ENCODE measurements at regions not wholly inside any gene's neighbourhood (a gene's known extent, or its start where the extent isn't known, plus 50 kb on each side); places are given as distances from the start of the nearest gene placed in this dataset.

DNA sequence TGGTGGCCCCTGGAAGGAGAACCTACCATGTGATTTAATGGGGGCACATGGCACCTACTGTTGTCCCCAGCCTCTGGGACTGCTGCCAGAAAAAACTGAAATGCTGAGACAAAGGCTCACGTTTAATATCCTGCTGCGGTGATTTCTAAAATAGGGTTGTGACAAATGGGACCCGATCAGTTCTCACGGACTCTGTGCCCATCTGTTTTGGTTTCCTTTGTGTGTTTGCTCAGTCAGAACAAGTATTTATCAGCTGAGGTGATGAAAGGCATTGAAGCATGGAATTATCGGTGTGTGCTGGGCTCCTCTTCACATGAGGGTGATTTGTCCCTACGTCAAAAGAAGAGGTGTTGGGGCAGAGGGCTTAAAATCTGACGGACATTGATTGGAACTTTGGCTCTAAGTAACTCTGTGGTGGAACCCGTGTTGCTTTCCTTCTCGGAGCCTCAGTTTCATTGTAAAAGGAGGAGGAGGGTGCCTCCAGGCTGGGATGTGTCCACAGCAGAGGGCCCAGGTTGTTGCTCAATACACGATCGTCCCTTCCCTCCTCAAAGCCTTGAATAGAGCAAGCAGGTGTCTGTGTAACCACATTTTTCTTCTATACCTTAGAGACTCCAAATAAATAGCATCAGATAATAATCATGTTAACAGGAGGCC, 283.3 kb upstream of the RGMA start:
- whole genome bisulfite sequencing, 2 donors: 68 to 75% methylated on average over 11 of the region's 11 CpGs
- no peak overlapping the region for H3K27ac ChIP-seq (ENCODE audit: low read depth in 2 of 2, low read length in 1 of 2)

DNA sequence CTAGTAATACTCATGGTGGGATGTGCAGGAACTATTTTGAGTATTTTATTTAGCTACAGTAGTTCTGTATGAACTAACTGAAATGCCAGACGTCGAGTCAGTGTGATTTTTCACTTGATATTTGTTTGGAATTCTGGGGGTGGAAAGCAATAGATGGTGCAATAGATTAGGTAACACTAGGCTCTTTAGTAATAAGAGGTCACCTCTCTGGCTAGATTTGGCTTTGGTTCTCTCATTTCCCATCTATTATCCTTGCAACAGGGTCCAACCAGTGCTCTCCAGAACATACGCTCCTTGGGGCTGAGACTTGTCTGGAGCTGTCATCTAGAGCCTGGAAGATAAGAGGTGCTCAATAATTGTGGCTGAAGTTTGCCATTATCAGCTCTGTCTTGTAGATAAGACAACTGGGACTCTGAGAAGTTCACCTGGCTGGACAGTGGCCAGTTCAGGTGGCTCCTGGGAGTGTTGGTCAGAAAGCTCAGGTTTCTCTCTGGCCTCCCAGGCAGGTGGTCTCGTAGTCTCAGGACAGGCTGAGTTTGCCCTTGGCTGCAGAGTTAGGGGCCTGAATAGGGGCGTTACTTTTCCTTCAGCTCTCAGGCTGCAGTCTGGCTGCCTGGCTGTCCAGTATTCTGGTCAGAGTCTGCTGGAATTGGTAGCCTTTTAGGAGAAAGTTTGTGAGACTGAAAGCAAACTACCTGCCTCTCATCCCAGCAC, 277.5 kb upstream of the RGMA start:
- Histone ChIP-seq H3K36me3 (ENCODE audit: control insufficient read depth in 2 of 2, insufficient read depth in 2 of 2, low read length in 1 of 2) (no peaks in the 10 kb centered on the region), H3K9me3 (ENCODE audit: control insufficient read depth in 2 of 2, insufficient read depth in 1 of 2, low read depth in 1 of 2, low read length in 1 of 2) (no peaks in the 10 kb centered on the region), H3K4me3 (ENCODE audit: low read depth in 1 of 2, low read length in 2 of 2) (no peak overlapping the region), H3K27me3 (ENCODE audit: control insufficient read depth in 1 of 2, insufficient read depth in 2 of 2, low read length in 2 of 2) (no peaks in the 10 kb centered on the region), H3K4me1 (ENCODE audit: control insufficient read depth in 2 of 2, insufficient read depth in 2 of 2, low read length in 1 of 2) (no peaks in the 10 kb centered on the region), H3K27ac (ENCODE audit: low read depth in 2 of 2, low read length in 1 of 2) (no peak overlapping the region)
- WGBS, 2 donors: 70 to 76% methylated on average over 5 of the region's 5 CpGs

More for the DNA sequence above, 283.3 kb upstream of the RGMA start:
- H3K27me3 ChIP-seq (ENCODE audit: control insufficient read depth in 1 of 2, insufficient read depth in 2 of 2, low read length in 2 of 2): no peaks in the 10 kb centered on the region
- no peak overlapping the region for H3K4me3 ChIP-seq (ENCODE audit: low read depth in 1 of 2, low read length in 2 of 2)
- H3K9me3 ChIP-seq (ENCODE audit: control insufficient read depth in 2 of 2, insufficient read depth in 1 of 2, low read depth in 1 of 2, low read length in 1 of 2): no peaks in the 10 kb centered on the region
- H3K4me1 ChIP-seq (ENCODE audit: control insufficient read depth in 2 of 2, insufficient read depth in 2 of 2, low read length in 1 of 2): no peaks in the 10 kb centered on the region
- H3K36me3 ChIP-seq (ENCODE audit: control insufficient read depth in 2 of 2, insufficient read depth in 2 of 2, low read length in 1 of 2): no peaks in the 10 kb centered on the region

DNA sequence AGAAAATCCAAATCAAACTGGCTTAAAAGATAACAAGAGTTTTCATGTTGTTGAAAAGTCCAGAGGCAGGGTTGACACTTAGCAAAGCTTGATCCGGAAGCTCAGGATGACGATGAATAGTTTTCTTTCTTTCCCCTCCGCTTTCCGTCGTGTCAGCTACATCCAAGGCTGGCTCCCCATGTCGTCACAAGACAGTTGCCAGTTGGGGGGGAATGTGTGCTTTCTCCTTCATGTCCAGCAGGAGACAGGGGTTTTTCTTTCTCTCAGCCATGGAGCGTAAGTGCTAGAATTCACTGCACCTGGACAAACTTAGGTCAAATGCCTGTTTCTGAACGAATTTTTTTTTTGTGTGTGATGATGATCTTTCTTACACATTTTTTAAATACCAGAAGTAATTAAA, 273.8 kb upstream of the RGMA start:
- Histone ChIP-seq H3K4me1 (ENCODE audit: control insufficient read depth in 2 of 2, insufficient read depth in 2 of 2, low read length in 1 of 2) (peaks cover 3 to 5% of the 10 kb centered on the region in 2 donors), H3K4me3 (ENCODE audit: low read depth in 1 of 2, low read length in 2 of 2) (no peak overlapping the region), H3K27ac (ENCODE audit: low read depth in 2 of 2, low read length in 1 of 2) (no peak overlapping the region), H3K27me3 (ENCODE audit: control insufficient read depth in 1 of 2, insufficient read depth in 2 of 2, low read length in 2 of 2) (no peaks in the 10 kb centered on the region), H3K36me3 (ENCODE audit: control insufficient read depth in 2 of 2, insufficient read depth in 2 of 2, low read length in 1 of 2) (no peaks in the 10 kb centered on the region), H3K9me3 (ENCODE audit: control insufficient read depth in 2 of 2, insufficient read depth in 1 of 2, low read depth in 1 of 2, low read length in 1 of 2) (no peaks in the 10 kb centered on the region)
- 68 to 70% methylated on average over 8 of the region's 8 CpGs for WGBS, 2 donors

DNA sequence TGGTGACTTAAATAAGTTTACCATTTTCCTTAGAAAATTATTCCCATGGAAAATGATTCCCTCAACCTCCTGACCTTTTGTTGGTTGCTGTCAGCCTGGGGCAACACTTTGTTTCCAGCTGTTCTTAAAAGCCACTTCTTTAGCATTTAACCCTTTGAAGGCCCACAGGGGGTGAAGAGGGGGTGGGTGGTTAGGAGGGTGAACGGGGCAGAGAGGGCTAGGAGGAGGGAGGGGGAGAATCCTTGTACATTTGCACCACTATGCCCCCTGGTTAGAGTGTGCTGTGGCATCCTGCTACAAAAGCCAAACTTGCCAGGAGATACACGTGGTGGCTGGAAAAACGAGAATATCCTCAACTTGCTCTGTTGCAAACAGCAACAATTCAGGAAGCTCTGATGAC, 273.2 kb upstream of the RGMA start:
- H3K27me3 ChIP-seq (ENCODE audit: control insufficient read depth in 1 of 2, insufficient read depth in 2 of 2, low read length in 2 of 2): no peaks in the 10 kb centered on the region
- peaks cover 3 to 5% of the 10 kb centered on the region in 2 donors for H3K4me1 ChIP-seq (ENCODE audit: control insufficient read depth in 2 of 2, insufficient read depth in 2 of 2, low read length in 1 of 2)
- WGBS, 2 donors: 32 to 38% methylated on average over 3 of the region's 3 CpGs
- no peak overlapping the region for H3K4me3 ChIP-seq (ENCODE audit: low read depth in 1 of 2, low read length in 2 of 2)
- no peaks in the 10 kb centered on the region for H3K36me3 ChIP-seq (ENCODE audit: control insufficient read depth in 2 of 2, insufficient read depth in 2 of 2, low read length in 1 of 2)
- H3K27ac ChIP-seq (ENCODE audit: low read depth in 2 of 2, low read length in 1 of 2): no peak overlapping the region
- no peaks in the 10 kb centered on the region for H3K9me3 ChIP-seq (ENCODE audit: control insufficient read depth in 2 of 2, insufficient read depth in 1 of 2, low read depth in 1 of 2, low read length in 1 of 2)

DNA sequence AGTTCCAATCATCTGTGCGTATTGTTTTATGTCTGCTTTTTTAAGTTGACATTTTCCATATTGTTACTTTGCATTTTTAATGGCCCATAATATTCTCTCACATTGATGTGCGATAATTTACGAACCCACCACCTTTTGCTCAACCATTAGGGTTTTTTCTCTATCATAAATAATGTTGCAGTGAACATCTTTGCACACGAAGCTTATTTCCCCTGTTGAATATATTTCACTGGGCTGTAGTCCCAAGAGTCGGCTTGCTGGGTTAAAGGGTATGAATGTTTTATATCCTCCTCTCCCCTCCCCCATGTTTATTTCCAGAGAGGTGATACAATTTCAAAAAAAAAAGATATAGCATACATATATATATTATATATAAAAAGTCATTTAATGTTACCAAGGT, 272.7 kb upstream of the RGMA start:
- Histone ChIP-seq H3K4me3 (ENCODE audit: low read depth in 1 of 2, low read length in 2 of 2) (no peak overlapping the region), H3K4me1 (ENCODE audit: control insufficient read depth in 2 of 2, insufficient read depth in 2 of 2, low read length in 1 of 2) (peaks cover 3 to 5% of the 10 kb centered on the region in 2 donors), H3K27ac (ENCODE audit: low read depth in 2 of 2, low read length in 1 of 2) (no peak overlapping the region), H3K9me3 (ENCODE audit: control insufficient read depth in 2 of 2, insufficient read depth in 1 of 2, low read depth in 1 of 2, low read length in 1 of 2) (no peaks in the 10 kb centered on the region), H3K36me3 (ENCODE audit: control insufficient read depth in 2 of 2, insufficient read depth in 2 of 2, low read length in 1 of 2) (no peaks in the 10 kb centered on the region), H3K27me3 (ENCODE audit: control insufficient read depth in 1 of 2, insufficient read depth in 2 of 2, low read length in 2 of 2) (no peaks in the 10 kb centered on the region)
- WGBS, 2 donors: 80 to 84% methylated on average over 5 of the region's 5 CpGs

DNA sequence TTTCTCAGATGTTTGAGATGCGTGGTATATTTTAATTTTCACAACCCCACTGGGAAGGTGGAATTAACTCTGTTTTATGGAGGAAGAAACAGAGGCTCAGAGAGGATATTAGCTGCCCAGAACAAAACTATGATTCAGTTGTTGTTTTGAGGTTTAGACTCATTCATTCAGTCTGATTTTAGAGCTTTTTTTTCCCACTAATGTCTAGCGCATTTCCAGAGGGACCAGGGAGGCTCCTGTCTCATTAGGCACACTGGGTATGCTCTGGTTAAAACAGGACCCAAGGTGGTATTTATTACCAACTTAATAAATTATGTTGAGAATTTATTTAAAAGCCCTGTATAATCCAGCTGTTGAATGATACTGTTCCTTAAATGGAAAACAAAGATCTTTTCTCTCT, 272.0 kb upstream of the RGMA start:
- WGBS, 2 donors: 90 to 92% methylated on average over 2 of the region's 2 CpGs
- Histone ChIP-seq H3K9me3 (ENCODE audit: control insufficient read depth in 2 of 2, insufficient read depth in 1 of 2, low read depth in 1 of 2, low read length in 1 of 2) (no peaks in the 10 kb centered on the region), H3K4me3 (ENCODE audit: low read depth in 1 of 2, low read length in 2 of 2) (no peak overlapping the region), H3K4me1 (ENCODE audit: control insufficient read depth in 2 of 2, insufficient read depth in 2 of 2, low read length in 1 of 2) (peaks cover 3 to 5% of the 10 kb centered on the region in 2 donors), H3K27ac (ENCODE audit: low read depth in 2 of 2, low read length in 1 of 2) (no peak overlapping the region), H3K27me3 (ENCODE audit: control insufficient read depth in 1 of 2, insufficient read depth in 2 of 2, low read length in 2 of 2) (no peaks in the 10 kb centered on the region), H3K36me3 (ENCODE audit: control insufficient read depth in 2 of 2, insufficient read depth in 2 of 2, low read length in 1 of 2) (no peaks in the 10 kb centered on the region)

DNA sequence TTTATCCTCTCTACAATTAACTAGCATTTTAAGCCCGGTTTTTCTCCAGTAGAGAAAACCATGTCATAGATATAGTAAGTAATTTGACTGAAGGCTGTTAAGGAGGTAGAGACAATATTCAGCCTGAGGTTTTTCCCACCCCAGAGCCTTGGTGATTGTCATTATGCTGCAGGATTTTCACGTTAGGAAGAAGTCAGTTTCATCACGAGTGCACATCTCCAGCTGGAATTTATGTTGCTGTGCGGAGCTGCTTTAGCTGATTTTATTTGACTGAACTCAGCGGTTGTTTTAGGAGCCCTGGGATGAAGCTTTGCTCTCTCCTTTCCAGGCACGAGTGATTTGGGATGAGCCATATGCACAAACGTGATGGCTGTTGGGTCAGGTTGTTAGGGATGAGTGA, 271.3 kb upstream of the RGMA start:
- Histone ChIP-seq H3K27ac (ENCODE audit: low read depth in 2 of 2, low read length in 1 of 2) (no peak overlapping the region), H3K36me3 (ENCODE audit: control insufficient read depth in 2 of 2, insufficient read depth in 2 of 2, low read length in 1 of 2) (no peaks in the 10 kb centered on the region), H3K4me1 (ENCODE audit: control insufficient read depth in 2 of 2, insufficient read depth in 2 of 2, low read length in 1 of 2) (peaks cover 3 to 5% of the 10 kb centered on the region in 2 donors), H3K27me3 (ENCODE audit: control insufficient read depth in 1 of 2, insufficient read depth in 2 of 2, low read length in 2 of 2) (no peaks in the 10 kb centered on the region), H3K9me3 (ENCODE audit: control insufficient read depth in 2 of 2, insufficient read depth in 1 of 2, low read depth in 1 of 2, low read length in 1 of 2) (no peaks in the 10 kb centered on the region), H3K4me3 (ENCODE audit: low read depth in 1 of 2, low read length in 2 of 2) (no peak overlapping the region)
- WGBS, 2 donors: 72 to 81% methylated on average over 7 of the region's 7 CpGs

DNA sequence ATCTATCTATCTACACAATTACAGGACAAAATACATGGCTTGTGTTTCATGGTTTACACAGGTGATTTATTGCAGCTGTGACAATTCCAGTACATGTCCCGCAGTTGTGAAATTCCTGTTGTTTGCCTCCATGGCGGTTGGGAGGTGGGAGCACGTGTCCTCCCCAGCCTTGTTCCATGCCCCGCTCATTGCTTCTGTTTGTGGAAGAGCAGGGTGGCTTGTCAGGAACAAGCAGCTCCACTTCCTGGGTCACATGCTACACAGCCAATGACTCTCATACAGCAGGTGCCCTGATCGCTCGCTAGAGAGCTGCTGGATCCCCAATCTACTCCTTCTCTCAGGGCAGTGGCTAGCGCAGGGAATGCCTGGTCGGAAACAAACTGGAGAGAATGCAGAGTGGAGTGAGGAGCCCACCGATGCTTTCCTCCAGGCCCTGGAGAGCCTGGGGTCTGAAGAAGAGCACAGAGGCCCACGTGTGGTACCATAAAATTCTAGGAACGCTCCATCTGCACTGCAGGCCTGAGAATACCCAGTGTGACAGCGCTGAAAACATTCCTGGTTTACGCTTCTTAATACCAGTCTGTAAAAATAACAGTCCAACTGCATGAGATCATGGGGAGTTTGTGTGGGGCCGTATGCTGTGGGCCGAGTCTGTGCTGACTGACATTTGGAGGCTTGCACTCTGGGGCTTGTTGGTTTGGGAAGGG, 270.6 kb upstream of the RGMA start:
- WGBS, 2 donors: 65 to 75% methylated on average over 15 of the region's 15 CpGs
- Histone ChIP-seq H3K4me3 (ENCODE audit: low read depth in 1 of 2, low read length in 2 of 2) (no peak overlapping the region), H3K27me3 (ENCODE audit: control insufficient read depth in 1 of 2, insufficient read depth in 2 of 2, low read length in 2 of 2) (no peaks in the 10 kb centered on the region), H3K27ac (ENCODE audit: low read depth in 2 of 2, low read length in 1 of 2) (no peak overlapping the region), H3K9me3 (ENCODE audit: control insufficient read depth in 2 of 2, insufficient read depth in 1 of 2, low read depth in 1 of 2, low read length in 1 of 2) (no peaks in the 10 kb centered on the region), H3K36me3 (ENCODE audit: control insufficient read depth in 2 of 2, insufficient read depth in 2 of 2, low read length in 1 of 2) (no peaks in the 10 kb centered on the region), H3K4me1 (ENCODE audit: control insufficient read depth in 2 of 2, insufficient read depth in 2 of 2, low read length in 1 of 2) (peaks cover 3 to 5% of the 10 kb centered on the region in 2 donors)

DNA sequence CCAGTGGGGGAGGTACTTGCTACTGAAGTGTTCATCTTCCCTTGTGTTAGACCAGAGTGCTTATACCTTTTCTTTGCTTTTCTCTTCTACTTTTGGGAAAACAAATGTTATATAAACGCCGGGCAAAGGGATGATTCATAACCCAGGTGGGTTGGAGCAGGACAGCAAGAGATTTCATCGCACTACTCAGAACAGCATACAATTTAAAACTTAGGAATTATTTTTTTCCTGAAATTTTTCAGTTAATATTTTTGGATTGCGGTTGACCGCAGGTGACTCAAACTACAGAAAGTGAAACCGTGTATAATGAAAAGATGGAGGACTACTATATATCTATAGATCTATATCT, 270.0 kb upstream of the RGMA start:
- WGBS, 2 donors: 56 to 65% methylated on average over 6 of the region's 6 CpGs
- H3K36me3 ChIP-seq (ENCODE audit: control insufficient read depth in 2 of 2, insufficient read depth in 2 of 2, low read length in 1 of 2): no peaks in the 10 kb centered on the region
- H3K4me1 ChIP-seq (ENCODE audit: control insufficient read depth in 2 of 2, insufficient read depth in 2 of 2, low read length in 1 of 2): peaks cover 3 to 5% of the 10 kb centered on the region in 2 donors
- H3K27ac ChIP-seq (ENCODE audit: low read depth in 2 of 2, low read length in 1 of 2): peak overlapping the region in 1 of 2 donors; percentile 41
- no peaks in the 10 kb centered on the region for H3K27me3 ChIP-seq (ENCODE audit: control insufficient read depth in 1 of 2, insufficient read depth in 2 of 2, low read length in 2 of 2)
- peak overlapping the region in 1 of 2 donors; percentile 11 for H3K4me3 ChIP-seq (ENCODE audit: low read depth in 1 of 2, low read length in 2 of 2)
- no peaks in the 10 kb centered on the region for H3K9me3 ChIP-seq (ENCODE audit: control insufficient read depth in 2 of 2, insufficient read depth in 1 of 2, low read depth in 1 of 2, low read length in 1 of 2)

All from esophagus (tissue), 2 donors.